D721Med (cell line): ENCODE measurements at regions not wholly inside any gene's neighbourhood (a gene's known extent, or its start where the extent isn't known, plus 50 kb on each side); places are given as distances from the start of the nearest gene placed in this dataset.

Source experiments
- DNase-seq: peaks from one replicate; pipeline ENCODE4 v3.0.0; 2011; ENCODE audit warnings: low spot score; ENCODE audit not compliant: insufficient read length
- FAIRE-seq: peaks from 2 replicates; lab custom pipeline; 2011; peaks lifted over from hg19 to GRCh38; lab: Jason Lieb, UNC
- CTCF ChIP-seq: IDR thresholded peaks from 2 replicates; pipeline ENCODE4 v1.5.1; 2012; ENCODE audit warnings: mild to moderate bottlenecking, control low read depth; ENCODE audit not compliant: insufficient read depth; ENCODE audit errors: missing control alignments

GRCh38 chr16:85458968-85459367, 154.2 kb upstream of the GSE1 start:
- no peak for TF ChIP-seq CTCF
- no peak for DNase-seq

GRCh38 chr16:85459529-85460251, 153.4 kb upstream of the GSE1 start:
- DNase-seq (no peak), FAIRE-seq (no peak)
- TF ChIP-seq CTCF: no peak

More at GRCh38 chr16:85458968-85459367, 154.2 kb upstream of the GSE1 start:
- FAIRE-seq: no peak

- FAIRE-seq (no peak), DNase-seq (no peak)
- TF ChIP-seq CTCF: no peak
Measured at GRCh38 chr16:85460252-85461021, 152.7 kb upstream of the GSE1 start.

GRCh38 chr16:85461022-85461813, 151.9 kb upstream of the GSE1 start:
- DNase-seq (no peak), FAIRE-seq (no peak)
- TF ChIP-seq CTCF: no peak

- no peak for TF ChIP-seq CTCF
- DNase-seq (no peak), FAIRE-seq (no peak)
Measured at GRCh38 chr16:85461814-85462713, 151.1 kb upstream of the GSE1 start.
